ENCODE measurements at regions not wholly inside any gene's neighbourhood (a gene's known extent, or its start where the extent isn't known, plus 50 kb on each side); places are given as distances from the start of the nearest gene placed in this dataset.

- TF ChIP-seq ZNF416 (CRISPR knock-in tag; IDR thresholded peaks at IDR 0.05) (no peak), MAX (CRISPR knock-in tag; IDR thresholded peaks at IDR 0.05) (no peak), GRHL2 (CRISPR knock-in tag; IDR thresholded peaks at IDR 0.05; ENCODE audit: insufficient replicate concordance, severe bottlenecking) (no peak), MXD4 (CRISPR knock-in tag; IDR thresholded peaks at IDR 0.05; ENCODE audit: borderline replicate concordance) (no peak), JUN (CRISPR knock-in tag; IDR thresholded peaks at IDR 0.05) (no peak), ZNF317 (CRISPR knock-in tag; IDR thresholded peaks at IDR 0.05; ENCODE audit: borderline replicate concordance, low read depth) (no peak), ATF3 (CRISPR knock-in tag; conservative IDR thresholded peaks at IDR 0.05) (no peak), ZNF532 (CRISPR knock-in tag; IDR thresholded peaks at IDR 0.05; ENCODE audit: borderline replicate concordance) (no peak)
- TF ChIP-seq, protein P1, sequence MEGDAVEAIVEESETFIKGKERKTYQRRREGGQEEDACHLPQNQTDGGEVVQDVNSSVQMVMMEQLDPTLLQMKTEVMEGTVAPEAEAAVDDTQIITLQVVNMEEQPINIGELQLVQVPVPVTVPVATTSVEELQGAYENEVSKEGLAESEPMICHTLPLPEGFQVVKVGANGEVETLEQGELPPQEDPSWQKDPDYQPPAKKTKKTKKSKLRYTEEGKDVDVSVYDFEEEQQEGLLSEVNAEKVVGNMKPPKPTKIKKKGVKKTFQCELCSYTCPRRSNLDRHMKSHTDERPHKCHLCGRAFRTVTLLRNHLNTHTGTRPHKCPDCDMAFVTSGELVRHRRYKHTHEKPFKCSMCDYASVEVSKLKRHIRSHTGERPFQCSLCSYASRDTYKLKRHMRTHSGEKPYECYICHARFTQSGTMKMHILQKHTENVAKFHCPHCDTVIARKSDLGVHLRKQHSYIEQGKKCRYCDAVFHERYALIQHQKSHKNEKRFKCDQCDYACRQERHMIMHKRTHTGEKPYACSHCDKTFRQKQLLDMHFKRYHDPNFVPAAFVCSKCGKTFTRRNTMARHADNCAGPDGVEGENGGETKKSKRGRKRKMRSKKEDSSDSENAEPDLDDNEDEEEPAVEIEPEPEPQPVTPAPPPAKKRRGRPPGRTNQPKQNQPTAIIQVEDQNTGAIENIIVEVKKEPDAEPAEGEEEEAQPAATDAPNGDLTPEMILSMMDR (IDR thresholded peaks at IDR 0.05) = no peak
Observed at GRCh38 chr3:152148579-152148978, 120.2 kb upstream of the MBNL1 start.
